H1 (cell line): ENCODE measurements at regions not wholly inside any gene's neighbourhood (a gene's known extent, or its start where the extent isn't known, plus 50 kb on each side); places are given as distances from the start of the nearest gene placed in this dataset.

Experiments
- CBX5 ChIP-seq: fragments of 300-800, 300-1000 bp; sonication (generic); IDR thresholded peaks from 2 replicates; pipeline ENCODE4 v1.7.1; 2016; ENCODE audit warnings: antibody characterized with exemption, low read length, low read depth
- CHD7 ChIP-seq: fragments of 300-600 bp; sonication (generic); IDR thresholded peaks from 2 replicates; pipeline ENCODE4 v1.7.1; 2012; ENCODE audit warnings: low read length, moderate library complexity, mild to moderate bottlenecking, inconsistent platforms; ENCODE audit not compliant: insufficient replicate concordance
- E2F6 ChIP-seq: IDR thresholded peaks from 2 replicates; pipeline ENCODE4 v1.6.1; 2012; ENCODE audit warnings: inconsistent platforms
- FOSL1 ChIP-seq: IDR thresholded peaks from 2 replicates; pipeline ENCODE4 v1.6.1; 2011; ENCODE audit warnings: mild to moderate bottlenecking, low read depth, low read length, moderate library complexity; ENCODE audit not compliant: insufficient read depth
- JUND ChIP-seq: IDR thresholded peaks from 2 replicates; pipeline ENCODE4 v1.6.1; 2011; ENCODE audit warnings: mild to moderate bottlenecking, improper control_type of control experiment, low read length
- MAX ChIP-seq: IDR thresholded peaks from 2 replicates; pipeline ENCODE4 v1.6.1; 2012; ENCODE audit warnings: inconsistent platforms
- NANOG ChIP-seq: IDR thresholded peaks from 2 replicates; pipeline ENCODE4 v1.6.1; 2011; ENCODE audit warnings: low read length, low read depth, mild to moderate bottlenecking, inconsistent platforms; ENCODE audit not compliant: insufficient read depth, poor library complexity, severe bottlenecking
- SP1 ChIP-seq: IDR thresholded peaks from 2 replicates; pipeline ENCODE4 v1.6.1; 2011; ENCODE audit warnings: low read depth, low read length
- SP4 ChIP-seq: IDR thresholded peaks from 2 replicates; pipeline ENCODE4 v1.6.1; 2012; ENCODE audit warnings: low read length, inconsistent platforms
- SRF ChIP-seq: IDR thresholded peaks from 2 replicates; pipeline ENCODE4 v1.6.1; 2011; ENCODE audit warnings: mild to moderate bottlenecking, low read depth, low read length, moderate library complexity
- TBP ChIP-seq: IDR thresholded peaks from 2 replicates; pipeline ENCODE4 v1.6.1; 2011; ENCODE audit warnings: low read depth, low read length, improper control_type of control experiment
- TEAD4 ChIP-seq: IDR thresholded peaks from 2 replicates; pipeline ENCODE4 v1.6.1; 2012; ENCODE audit warnings: low read depth, low read length, inconsistent platforms, mixed read lengths

DNA sequence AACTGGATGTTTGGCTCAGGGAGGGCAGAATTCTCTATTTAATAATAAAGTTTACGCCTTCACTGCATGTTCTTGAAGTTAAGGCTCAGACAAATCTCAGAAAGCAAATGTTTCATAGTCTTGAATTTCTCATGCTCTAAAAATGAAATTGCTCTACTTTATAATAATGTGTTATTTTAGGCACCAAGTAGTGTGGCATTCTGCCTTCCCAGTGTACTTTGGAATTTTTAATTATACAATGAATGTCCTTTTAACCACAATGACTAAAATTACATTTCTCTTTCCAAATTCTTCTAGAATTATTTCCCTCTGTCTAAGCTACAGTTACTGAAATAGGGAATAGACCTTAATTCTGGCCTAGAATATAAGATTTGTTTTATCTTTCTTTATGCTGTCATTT is 97.9 kb upstream of the PDE5A start (continued):
- TF ChIP-seq CHD7, result no peak
- TF ChIP-seq SRF, result no peak
- no peak for TF ChIP-seq MAX
- TF ChIP-seq SP1, result no peak
- no peak for TF ChIP-seq TBP
- TF ChIP-seq NANOG, result no peak
- TF ChIP-seq FOSL1, result no peak
- TF ChIP-seq JUND, result no peak
- no peak for TF ChIP-seq CBX5
- TF ChIP-seq TEAD4, result no peak
- no peak for TF ChIP-seq E2F6
- no peak for TF ChIP-seq SP4
